CD14-positive monocyte (primary cell): ENCODE measurements at regions not wholly inside any gene's neighbourhood (a gene's known extent, or its start where the extent isn't known, plus 50 kb on each side); places are given as distances from the start of the nearest gene placed in this dataset.

Experiments
- DNase-seq, 3 donors: peaks; one replicate each; pipeline ENCODE4 v3.0.0-alpha.2; 2011 to 2022
- H2AFZ ChIP-seq: 2 replicates; pipeline ENCODE4 v1.6.0; 2012; ENCODE audit warnings: mild to moderate bottlenecking, low read depth, low read length, inconsistent platforms; ENCODE audit not compliant: insufficient read depth, poor library complexity, severe bottlenecking
- H3K27ac ChIP-seq, 2 donors: 1 replicate in 1 of 2; 2 replicates in 1 of 2; pipeline ENCODE4 v1.5.1; 2012 to 2013; ENCODE audit warnings: low read length in 2 of 2, control low read depth in 1 of 2, inconsistent platforms in 1 of 2, low read depth in 1 of 2, mild to moderate bottlenecking in 1 of 2
- H3K27me3 ChIP-seq, 2 donors: one replicate each; pipeline versions ENCODE4 v1.6.0 to v1.6.1; 2011 to 2013; ENCODE audit warnings: low read length in 2 of 2; ENCODE audit not compliant: control insufficient read depth in 2 of 2, insufficient read depth in 2 of 2
- H3K36me3 ChIP-seq, 2 donors: replicated peaks in 1 of 2; 1 replicate in 1 of 2; 2 replicates in 1 of 2; pipeline versions ENCODE4 v1.5.1 to v1.6.1; 2012 to 2013; ENCODE audit warnings: low read length in 2 of 2, control low read depth in 1 of 2, inconsistent platforms in 1 of 2, mild to moderate bottlenecking in 1 of 2; ENCODE audit not compliant: insufficient read depth in 2 of 2, control insufficient read depth in 1 of 2
- H3K4me1 ChIP-seq, 2 donors: 1 replicate in 1 of 2; 2 replicates in 1 of 2; pipeline versions ENCODE4 v1.5.1 to v1.6.1; 2012 to 2013; ENCODE audit warnings: low read length in 2 of 2, control low read depth in 1 of 2, inconsistent platforms in 1 of 2, mild to moderate bottlenecking in 1 of 2, moderate library complexity in 1 of 2; ENCODE audit not compliant: insufficient read depth in 2 of 2, control insufficient read depth in 1 of 2
- H3K4me2 ChIP-seq: replicated peaks from 2 replicates; pipeline ENCODE3; 2012; ENCODE audit warnings: low read length, moderate library complexity, mild to moderate bottlenecking; ENCODE audit not compliant: poor library complexity, severe bottlenecking; ENCODE audit errors: extremely low read depth
- H3K4me3 ChIP-seq, 3 experiments: fragments of 200-600 bp in 1 of 3; sonication (generic) in 1 of 3; replicated peaks in 1 of 3; 1 replicate in 2 of 3; 2 replicates in 1 of 3; pipeline ENCODE4 v1.5.1; 2011 to 2013; ENCODE audit warnings: low read length in 3 of 3, mild to moderate bottlenecking in 3 of 3, control low read depth in 2 of 3, low read depth in 2 of 3, inconsistent platforms in 1 of 3, moderate library complexity in 1 of 3
- H3K79me2 ChIP-seq: 2 replicates; pipeline ENCODE4 v1.6.0; 2012; ENCODE audit warnings: mild to moderate bottlenecking, control low read depth, inconsistent platforms, low read length, moderate library complexity; ENCODE audit not compliant: insufficient read depth
- H3K9ac ChIP-seq: 2 replicates; pipeline ENCODE4 v1.6.0; 2017; ENCODE audit warnings: low read length, mild to moderate bottlenecking; ENCODE audit not compliant: insufficient read depth, poor library complexity, severe bottlenecking
- H3K9me3 ChIP-seq, 2 donors: replicated peaks in 1 of 2; 1 replicate in 1 of 2; 2 replicates in 1 of 2; pipeline versions ENCODE4 v1.5.1 to v1.6.1; 2012 to 2013; ENCODE audit warnings: low read length in 2 of 2, control low read depth in 1 of 2; ENCODE audit not compliant: control insufficient read depth in 1 of 2, insufficient read depth in 1 of 2
- H4K20me1 ChIP-seq: 2 replicates; pipeline ENCODE4 v1.6.0; 2012; ENCODE audit warnings: mild to moderate bottlenecking, low read length, control low read depth, moderate library complexity; ENCODE audit not compliant: insufficient read depth
- H3K27ac Mint-ChIP-seq, 7 donors: one replicate each; pipeline ENCODE4 v1.8.0; 2020; ENCODE audit warnings: mild to moderate bottlenecking in 7 of 7, mixed read lengths in 7 of 7, moderate library complexity in 6 of 7, inconsistent platforms in 2 of 7
- H3K27me3 Mint-ChIP-seq, 3 donors: one replicate each; pipeline ENCODE4 v1.8.0; 2021 to 2022; ENCODE audit warnings: low read depth in 3 of 3, mild to moderate bottlenecking in 3 of 3, mixed read lengths in 3 of 3, moderate library complexity in 3 of 3, inconsistent platforms in 1 of 3
- H3K36me3 Mint-ChIP-seq, 2 donors: one replicate each; pipeline ENCODE4 v1.8.0; 2020; ENCODE audit warnings: mixed read lengths in 2 of 2, inconsistent platforms in 1 of 2, mild to moderate bottlenecking in 1 of 2
- H3K4me1 Mint-ChIP-seq: one replicate; pipeline ENCODE4 v1.8.0; 2020; ENCODE audit warnings: mild to moderate bottlenecking, mixed read lengths
- H3K4me3 Mint-ChIP-seq, 2 donors: one replicate each; pipeline ENCODE4 v1.8.0; 2020; ENCODE audit warnings: mild to moderate bottlenecking in 2 of 2, mixed read lengths in 2 of 2, moderate library complexity in 1 of 2
- H3K9me3 Mint-ChIP-seq, 7 donors: one replicate each; pipeline ENCODE4 v1.8.0; 2020 to 2022; ENCODE audit warnings: mixed read lengths in 7 of 7, mild to moderate bottlenecking in 6 of 7, moderate library complexity in 6 of 7, inconsistent platforms in 2 of 7
- WGBS: methylation state at CpG from one replicate; pipeline ENCODE4 v1.1.5; 2013; ENCODE audit warnings: missing lambda C conversion rate; ENCODE audit not compliant: insufficient coverage; 5-methylcytosine and 5-hydroxymethylcytosine counted together
- intact Hi-C, 2 donors: fragments of 100-400 bp; cut with micrococcal nuclease; formaldehyde crosslinking; loops; one replicate each; pipeline versions ENCODE4 v1.15.0 to v1.15.1; 2023
- TF ChIP-seq, protein P1 (sequence below): fragments of 200-600 bp; IDR thresholded peaks from one replicate; pipeline ENCODE4 v1.8.0; 2022; ENCODE audit warnings: antibody characterized with exemption, mild to moderate bottlenecking

DNA sequence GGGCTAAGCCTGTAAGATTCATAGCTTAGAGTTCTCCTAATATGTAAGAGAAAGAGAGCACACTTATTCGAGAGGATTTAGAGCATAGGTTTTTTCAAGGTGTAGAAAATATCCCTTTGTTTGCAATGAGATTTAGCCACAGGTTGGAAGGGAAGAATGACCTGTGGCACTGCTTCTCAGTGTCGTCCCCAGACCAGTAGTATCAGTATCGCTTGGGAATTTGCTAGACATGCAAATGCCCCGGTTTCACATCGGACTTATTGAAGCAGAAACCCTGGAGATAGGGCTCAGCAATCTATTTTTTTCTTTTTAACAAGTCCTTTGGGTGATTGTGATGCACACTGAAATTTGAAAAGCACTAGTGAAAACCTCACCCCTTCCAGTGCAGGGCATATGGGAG is 362.6 kb upstream of the C11orf87 start:
- H3K9me3 Mint-ChIP-seq: peaks cover 0 to 5% (median 0%) of the 10 kb centered on the region in 7 donors
- WGBS: 93% methylated on average over 5 of the region's 5 CpGs

DNA sequence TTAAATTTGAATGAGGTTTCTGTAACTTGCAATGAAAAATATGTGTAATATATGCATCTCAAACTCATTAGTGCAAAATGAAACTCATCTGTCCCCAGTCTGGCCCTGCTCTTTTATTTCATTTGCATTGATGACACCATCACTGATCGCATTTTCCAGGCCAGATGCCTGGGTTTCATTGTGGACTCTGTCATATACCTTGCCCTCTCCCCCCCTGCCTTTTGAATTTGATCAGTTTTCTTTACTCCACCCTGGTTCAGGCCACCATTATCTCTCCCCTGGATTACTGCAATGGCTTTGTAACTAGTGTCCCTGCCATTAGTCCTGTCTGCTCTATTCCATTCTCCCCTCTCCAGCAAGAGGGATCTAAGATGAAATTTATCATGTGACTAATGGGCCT is 360.6 kb upstream of the C11orf87 start:
- Histone ChIP-seq H3K4me1 (no peaks in the 10 kb centered on the region), H3K79me2 (no peaks in the 10 kb centered on the region), H3K4me3 (no peak overlapping the region), H4K20me1 (no peaks in the 10 kb centered on the region), H3K36me3 (no peaks in the 10 kb centered on the region), H2AFZ (no peak overlapping the region), H3K27ac (no peak overlapping the region), H3K27me3 (no peaks in the 10 kb centered on the region), H3K4me2 (no peak overlapping the region), H3K9me3 (no peaks in the 10 kb centered on the region), H3K9ac (no peak overlapping the region)
- Mint-ChIP-seq H3K4me1 (no peaks in the 10 kb centered on the region), H3K4me3 (no peak overlapping the region), H3K27ac (no peak overlapping the region), H3K36me3 (no peaks in the 10 kb centered on the region), H3K27me3 (peaks cover 0 to 1% (median 0%) of the 10 kb centered on the region in 3 donors), H3K9me3 (peaks cover 1 to 12% (median 5%) of the 10 kb centered on the region in 7 donors)
- intact Hi-C loops: no loop called here
- TF ChIP-seq, protein P1, sequence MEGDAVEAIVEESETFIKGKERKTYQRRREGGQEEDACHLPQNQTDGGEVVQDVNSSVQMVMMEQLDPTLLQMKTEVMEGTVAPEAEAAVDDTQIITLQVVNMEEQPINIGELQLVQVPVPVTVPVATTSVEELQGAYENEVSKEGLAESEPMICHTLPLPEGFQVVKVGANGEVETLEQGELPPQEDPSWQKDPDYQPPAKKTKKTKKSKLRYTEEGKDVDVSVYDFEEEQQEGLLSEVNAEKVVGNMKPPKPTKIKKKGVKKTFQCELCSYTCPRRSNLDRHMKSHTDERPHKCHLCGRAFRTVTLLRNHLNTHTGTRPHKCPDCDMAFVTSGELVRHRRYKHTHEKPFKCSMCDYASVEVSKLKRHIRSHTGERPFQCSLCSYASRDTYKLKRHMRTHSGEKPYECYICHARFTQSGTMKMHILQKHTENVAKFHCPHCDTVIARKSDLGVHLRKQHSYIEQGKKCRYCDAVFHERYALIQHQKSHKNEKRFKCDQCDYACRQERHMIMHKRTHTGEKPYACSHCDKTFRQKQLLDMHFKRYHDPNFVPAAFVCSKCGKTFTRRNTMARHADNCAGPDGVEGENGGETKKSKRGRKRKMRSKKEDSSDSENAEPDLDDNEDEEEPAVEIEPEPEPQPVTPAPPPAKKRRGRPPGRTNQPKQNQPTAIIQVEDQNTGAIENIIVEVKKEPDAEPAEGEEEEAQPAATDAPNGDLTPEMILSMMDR: no peak
- WGBS: 100% methylated on average over 1 of the region's 1 CpG
- no peak for DNase-seq

More for the DNA sequence above, 362.6 kb upstream of the C11orf87 start:
- TF ChIP-seq, protein P1: no peak
- no peak overlapping the region for H3K4me2 ChIP-seq
- H3K27ac Mint-ChIP-seq: no peak overlapping the region
- no peak overlapping the region for H2AFZ ChIP-seq
- H3K4me1 ChIP-seq: no peaks in the 10 kb centered on the region
- intact Hi-C loops: no loop called here
- no peak overlapping the region for H3K4me3 Mint-ChIP-seq
- no peak overlapping the region for H3K27ac ChIP-seq
- H3K36me3 Mint-ChIP-seq: no peaks in the 10 kb centered on the region
- no peak overlapping the region for H3K9ac ChIP-seq
- DNase-seq: no peak
- no peaks in the 10 kb centered on the region for H3K36me3 ChIP-seq
- no peak overlapping the region for H3K4me3 ChIP-seq
- no peaks in the 10 kb centered on the region for H3K27me3 ChIP-seq
- no peaks in the 10 kb centered on the region for H4K20me1 ChIP-seq
- H3K79me2 ChIP-seq: no peaks in the 10 kb centered on the region
- no peaks in the 10 kb centered on the region for H3K27me3 Mint-ChIP-seq
- H3K4me1 Mint-ChIP-seq: no peaks in the 10 kb centered on the region
- no peaks in the 10 kb centered on the region for H3K9me3 ChIP-seq
